ENCODE measurements at regions not wholly inside any gene's neighbourhood (a gene's known extent, or its start where the extent isn't known, plus 50 kb on each side); places are given as distances from the start of the nearest gene placed in this dataset.

- no peaks in the 10 kb centered on the region for H4K20me1 ChIP-seq (ENCODE audit: insufficient read depth, low read length)
- DNase-seq, result no peak
- no peaks in the 10 kb centered on the region for H3K27me3 ChIP-seq (ENCODE audit: insufficient read depth, low read length, poor library complexity)
- peak overlapping the region; percentile 33 for H2AFZ ChIP-seq (ENCODE audit: low read depth, low read length)
- H3K27ac ChIP-seq (ENCODE audit: low read length), result peak overlapping the region; percentile 59
- H3K4me2 ChIP-seq (ENCODE audit: insufficient read depth, low read length), result no peak overlapping the region
- no peaks in the 10 kb centered on the region for H3K36me3 ChIP-seq (ENCODE audit: insufficient read depth, low read length)
- no peak overlapping the region for H3K9ac ChIP-seq (ENCODE audit: low read depth, low read length)
- ATAC-seq (ENCODE audit: insufficient read depth, low read depth), result no peak
- H3K79me2 ChIP-seq (ENCODE audit: insufficient read depth, low read length), result no peaks in the 10 kb centered on the region
- peaks cover 52% of the 10 kb centered on the region for H3K4me1 ChIP-seq (ENCODE audit: insufficient read depth, low read length)
- TF ChIP-seq EZH2 (IDR thresholded peaks at IDR 0.05; ENCODE audit: borderline replicate concordance, low read depth, low read length, severe bottlenecking), result no peak
- no peak for TF ChIP-seq CTCF (IDR thresholded peaks at IDR 0.05; ENCODE audit: borderline replicate concordance, extremely low read depth, low read length, poor library complexity, severe bottlenecking)
- H3K4me3 ChIP-seq (ENCODE audit: low read depth in 1 of 2, low read length in 2 of 2), result no peak overlapping the region
- no peaks in the 10 kb centered on the region for H3K9me3 ChIP-seq (ENCODE audit: insufficient read depth, low read length, severe bottlenecking)
Observed at GRCh38 chr13:84139561-84140158, 257.4 kb upstream of the SLITRK1 start.

- peak overlapping the region; percentile 47 for H3K9ac ChIP-seq (ENCODE audit: low read depth, low read length)
- no peaks in the 10 kb centered on the region for H3K27me3 ChIP-seq (ENCODE audit: insufficient read depth, low read length, poor library complexity)
- H4K20me1 ChIP-seq (ENCODE audit: insufficient read depth, low read length), result no peaks in the 10 kb centered on the region
- peak overlapping the region; percentile 60; the same call in 1 of the 2 replicates for H2AFZ ChIP-seq (ENCODE audit: low read depth, low read length)
- no peaks in the 10 kb centered on the region for H3K9me3 ChIP-seq (ENCODE audit: insufficient read depth, low read length, severe bottlenecking)
- DNase-seq (peak; percentile 87), ATAC-seq (ENCODE audit: insufficient read depth, low read depth) (peak; percentile 98)
- peak overlapping the region; percentile 58 for H3K4me2 ChIP-seq (ENCODE audit: insufficient read depth, low read length)
- TF ChIP-seq EZH2 (IDR thresholded peaks at IDR 0.05; ENCODE audit: borderline replicate concordance, low read depth, low read length, severe bottlenecking), result no peak
- H3K79me2 ChIP-seq (ENCODE audit: insufficient read depth, low read length), result no peaks in the 10 kb centered on the region
- H3K4me3 ChIP-seq (ENCODE audit: low read depth in 1 of 2, low read length in 2 of 2), result peak overlapping the region in 1 of 2 experiments; percentile 25; a peak in 2 of 4 replicates
- no peaks in the 10 kb centered on the region for H3K36me3 ChIP-seq (ENCODE audit: insufficient read depth, low read length)
- H3K27ac ChIP-seq (ENCODE audit: low read length), result peak overlapping the region; percentile 93
- H3K4me1 ChIP-seq (ENCODE audit: insufficient read depth, low read length), result peaks cover 52% of the 10 kb centered on the region
Observed at GRCh38 chr13:84137292-84137691, 255.0 kb upstream of the SLITRK1 start.

DNA sequence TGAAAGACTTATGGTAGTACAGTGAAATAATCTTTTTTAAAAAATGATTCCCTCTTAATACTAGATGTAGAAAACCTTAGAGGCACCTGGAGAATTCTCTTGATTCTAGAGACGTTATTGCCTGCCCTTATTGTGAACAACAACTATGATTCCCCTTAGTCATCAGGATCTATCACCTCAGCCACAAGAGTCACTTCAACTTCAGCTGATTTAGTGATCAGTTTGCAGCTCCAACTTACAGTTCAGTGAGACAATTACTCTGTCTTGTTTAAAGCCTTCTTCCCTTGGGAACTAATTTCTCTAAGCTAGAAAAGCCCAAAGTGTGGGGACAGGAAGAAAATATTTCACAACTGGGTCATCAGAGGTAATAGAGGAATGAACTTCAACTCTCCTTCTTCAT, 254.3 kb upstream of the SLITRK1 start:
- Histone ChIP-seq H3K4me1 (ENCODE audit: insufficient read depth, low read length) (peaks cover 52% of the 10 kb centered on the region), H3K9me3 (ENCODE audit: insufficient read depth, low read length, severe bottlenecking) (no peaks in the 10 kb centered on the region), H4K20me1 (ENCODE audit: insufficient read depth, low read length) (no peaks in the 10 kb centered on the region), H3K27me3 (ENCODE audit: insufficient read depth, low read length, poor library complexity) (no peaks in the 10 kb centered on the region), H3K9ac (ENCODE audit: low read depth, low read length) (peak overlapping the region; percentile 47), H3K4me3 (ENCODE audit: low read depth in 1 of 2, low read length in 2 of 2) (no peak overlapping the region), H2AFZ (ENCODE audit: low read depth, low read length) (peak overlapping the region; percentile 23), H3K27ac (ENCODE audit: low read length) (peak overlapping the region; percentile 93), H3K36me3 (ENCODE audit: insufficient read depth, low read length) (no peaks in the 10 kb centered on the region), H3K79me2 (ENCODE audit: insufficient read depth, low read length) (no peaks in the 10 kb centered on the region), H3K4me2 (ENCODE audit: insufficient read depth, low read length) (peak overlapping the region; percentile 58)
- TF ChIP-seq CTCF (IDR thresholded peaks at IDR 0.05; ENCODE audit: borderline replicate concordance, extremely low read depth, low read length, poor library complexity, severe bottlenecking), result no peak
- no peak for TF ChIP-seq EZH2 (IDR thresholded peaks at IDR 0.05; ENCODE audit: borderline replicate concordance, low read depth, low read length, severe bottlenecking)
- DNase-seq (no peak), ATAC-seq (ENCODE audit: insufficient read depth, low read depth) (peak; percentile 20)

DNA sequence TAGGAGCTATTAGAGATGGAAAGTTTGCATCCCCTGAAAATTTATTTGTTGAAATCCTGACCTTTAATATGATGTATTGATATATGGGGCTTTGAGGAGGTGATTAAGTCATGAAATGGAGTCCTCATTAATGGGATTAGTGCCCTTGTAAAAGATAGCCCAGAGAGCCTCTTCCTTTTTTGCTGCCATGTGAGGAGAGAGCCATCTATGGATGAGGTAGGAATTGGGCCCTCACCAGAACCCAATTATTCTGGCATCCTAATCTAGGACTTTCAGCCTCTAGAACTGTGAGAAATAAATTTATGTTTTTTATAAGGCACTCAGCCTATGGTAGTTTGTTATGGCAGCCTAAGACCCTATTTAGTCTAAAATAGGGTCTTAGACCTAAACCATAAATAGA, 250.2 kb upstream of the SLITRK1 start:
- H3K36me3 ChIP-seq (ENCODE audit: insufficient read depth, low read length), result no peaks in the 10 kb centered on the region
- no peak for TF ChIP-seq CTCF (IDR thresholded peaks at IDR 0.05; ENCODE audit: borderline replicate concordance, extremely low read depth, low read length, poor library complexity, severe bottlenecking)
- TF ChIP-seq EZH2 (IDR thresholded peaks at IDR 0.05; ENCODE audit: borderline replicate concordance, low read depth, low read length, severe bottlenecking), result no peak
- H3K4me2 ChIP-seq (ENCODE audit: insufficient read depth, low read length), result no peak overlapping the region
- no peak for ATAC-seq (ENCODE audit: insufficient read depth, low read depth)
- no peak for DNase-seq
- no peak overlapping the region for H3K4me3 ChIP-seq (ENCODE audit: low read depth in 1 of 2, low read length in 2 of 2)
- H3K9me3 ChIP-seq (ENCODE audit: insufficient read depth, low read length, severe bottlenecking), result peaks cover 3% of the 10 kb centered on the region
- no peaks in the 10 kb centered on the region for H3K79me2 ChIP-seq (ENCODE audit: insufficient read depth, low read length)
- H3K9ac ChIP-seq (ENCODE audit: low read depth, low read length), result no peak overlapping the region
- no peak overlapping the region for H2AFZ ChIP-seq (ENCODE audit: low read depth, low read length)
- H3K27me3 ChIP-seq (ENCODE audit: insufficient read depth, low read length, poor library complexity), result no peaks in the 10 kb centered on the region
- H3K27ac ChIP-seq (ENCODE audit: low read length), result no peak overlapping the region
- no peaks in the 10 kb centered on the region for H4K20me1 ChIP-seq (ENCODE audit: insufficient read depth, low read length)
- peaks cover 26% of the 10 kb centered on the region for H3K4me1 ChIP-seq (ENCODE audit: insufficient read depth, low read length)
